T47D (cell line): ENCODE measurements at regions not wholly inside any gene's neighbourhood (a gene's known extent, or its start where the extent isn't known, plus 50 kb on each side); places are given as distances from the start of the nearest gene placed in this dataset.
"Not testable (repeated sequence)": the region's sequence is repeated elsewhere in the genome, so short reads cannot be mapped to it uniquely, and the experiment has no call there.

ENCODE experiments used
- DNase-seq, 2 experiments: peaks; one replicate each; pipeline versions ENCODE4 v3.0.0 to v3.0.0-alpha.2; 2011 to 2012; ENCODE audit warnings: low read depth in 1 of 2, low spot score in 1 of 2
- JUND ChIP-seq: IDR thresholded peaks from 2 replicates; pipeline ENCODE4 v1.6.1; 2012; ENCODE audit warnings: low read depth
- in situ Hi-C: cut with HindIII; loops from 2 replicates; pipeline ENCODE4 v1.10.0; 2016; ENCODE audit warnings: low sequenced_read_pairs, low pct_unique_long_range_greater_than_20kb

DNA sequence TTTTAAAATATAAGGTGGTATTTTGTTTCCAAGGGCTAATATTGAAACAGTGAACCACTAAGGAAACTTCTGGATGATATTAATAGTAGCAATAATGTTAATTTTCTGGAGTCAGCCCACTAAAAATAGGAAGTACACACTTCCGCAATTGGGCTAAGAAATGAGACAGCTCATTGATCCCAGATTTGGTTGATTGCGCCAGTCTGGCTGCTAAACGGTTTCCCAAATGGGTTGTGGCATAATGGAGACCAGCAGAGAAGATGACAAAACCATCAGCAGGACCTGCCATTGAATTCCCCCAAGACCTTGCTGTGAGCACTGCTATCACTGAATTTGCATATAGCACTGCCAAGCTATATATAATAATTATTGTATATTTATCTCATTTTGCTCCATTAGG, 71.2 kb upstream of the SGK1 start:
- DNase-seq: no peak
- TF ChIP-seq JUND: no peak
- in situ Hi-C loops: no loop called here

DNA sequence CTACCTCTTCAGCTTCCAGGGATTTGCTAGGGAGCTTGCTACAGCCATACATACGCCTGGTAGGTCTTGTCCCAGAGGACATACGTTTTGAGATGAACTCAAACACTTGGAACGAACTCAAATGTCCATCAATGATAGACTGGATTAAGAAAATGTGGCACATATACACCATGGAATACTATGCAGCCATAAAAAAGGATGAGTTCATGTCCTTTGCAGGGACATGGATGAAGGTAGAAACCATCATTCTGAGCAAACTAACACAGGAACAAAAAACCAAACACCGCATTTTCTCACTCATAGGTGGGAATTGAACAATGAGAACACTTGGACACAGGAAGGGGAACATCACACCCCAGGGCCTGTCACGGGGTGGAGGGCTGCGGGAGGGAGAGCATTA, 68.6 kb upstream of the SGK1 start:
- in situ Hi-C loops, DNase-seq: not testable (repeated sequence)

DNA sequence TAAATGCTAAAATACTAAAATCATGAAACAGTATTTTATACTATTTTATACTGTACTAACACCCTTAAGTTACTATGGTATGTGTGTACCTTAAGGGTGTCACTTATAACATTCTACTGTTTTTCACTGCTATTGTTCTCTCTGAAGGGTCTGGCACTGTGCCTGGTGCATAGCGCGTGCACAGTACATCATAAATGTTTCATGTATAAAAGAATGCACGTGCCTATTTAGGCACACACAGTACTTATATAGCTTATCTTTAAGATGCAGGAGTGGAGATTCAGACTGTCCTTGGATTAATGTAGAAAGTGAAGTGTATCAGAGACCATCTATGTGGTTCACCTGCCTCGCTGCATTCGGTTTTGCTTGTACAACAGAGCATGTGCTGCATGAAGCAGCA, 64.0 kb upstream of the SGK1 start:
- no peak for TF ChIP-seq JUND
- no peak for DNase-seq
- in situ Hi-C loops: no loop called here

DNA sequence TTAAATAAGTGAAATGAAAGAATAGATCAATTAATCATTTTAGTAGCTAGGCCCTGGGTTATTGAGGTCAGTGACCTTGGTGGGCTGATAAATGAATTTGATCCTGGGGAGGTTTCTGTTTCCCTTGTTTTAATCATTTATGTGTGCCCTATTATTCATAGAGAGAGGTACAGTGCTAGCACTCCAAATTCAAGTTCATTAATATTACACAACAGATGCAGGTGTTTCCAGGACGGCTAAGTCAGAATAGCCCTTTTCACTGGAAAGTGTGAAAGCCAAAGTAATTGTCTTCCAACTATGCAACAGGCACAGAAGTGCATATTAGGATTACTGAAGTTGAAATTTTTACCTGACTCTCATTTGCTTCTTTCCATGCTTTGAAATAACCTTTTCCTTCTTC, 61.7 kb upstream of the SGK1 start:
- TF ChIP-seq JUND: no peak
- DNase-seq: no peak
- in situ Hi-C loops: no loop called here

DNA sequence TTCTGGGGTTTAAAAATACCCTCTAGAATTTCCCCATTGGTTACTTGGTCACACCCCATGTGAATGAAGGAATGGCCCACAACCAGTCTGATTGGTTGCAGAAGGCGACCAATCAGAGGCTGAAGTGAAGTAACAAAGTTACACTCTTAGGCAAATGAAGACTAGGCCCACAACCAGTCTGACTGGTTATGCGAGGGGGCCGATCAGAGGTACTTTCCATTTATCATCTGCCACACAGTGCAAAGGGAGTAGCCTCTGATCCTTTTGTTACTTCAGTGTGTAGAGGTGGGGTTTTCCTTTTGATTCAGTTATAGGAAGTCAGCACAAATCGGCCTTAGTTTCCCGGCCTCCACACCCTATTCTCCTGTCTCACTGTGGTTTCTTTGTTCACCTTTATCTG, 61.2 kb upstream of the SGK1 start:
- peak in 1 of 2 experiments; percentile 84 for DNase-seq
- TF ChIP-seq JUND: no peak
- in situ Hi-C loops: no loop called here

DNA sequence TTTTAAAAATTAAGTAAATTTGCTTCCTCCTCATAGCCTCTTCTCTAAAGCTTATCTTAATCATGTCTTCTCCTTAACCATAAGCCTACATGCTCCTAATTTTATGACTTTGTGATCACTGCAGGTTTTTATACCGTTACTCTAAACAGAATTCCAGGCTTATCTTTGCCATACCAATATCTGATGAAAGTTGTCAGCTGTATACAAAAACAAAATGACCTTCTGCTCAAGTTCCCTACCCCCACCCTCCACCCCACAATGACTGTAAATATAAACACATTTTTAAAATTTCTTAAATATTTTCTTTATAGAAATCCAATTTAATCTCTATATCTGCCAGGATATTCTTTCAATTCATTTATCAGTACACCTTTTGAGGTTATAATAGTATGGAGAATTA, 60.5 kb upstream of the SGK1 start:
- DNase-seq: no peak
- in situ Hi-C loops: no loop called here
- TF ChIP-seq JUND: no peak

DNA sequence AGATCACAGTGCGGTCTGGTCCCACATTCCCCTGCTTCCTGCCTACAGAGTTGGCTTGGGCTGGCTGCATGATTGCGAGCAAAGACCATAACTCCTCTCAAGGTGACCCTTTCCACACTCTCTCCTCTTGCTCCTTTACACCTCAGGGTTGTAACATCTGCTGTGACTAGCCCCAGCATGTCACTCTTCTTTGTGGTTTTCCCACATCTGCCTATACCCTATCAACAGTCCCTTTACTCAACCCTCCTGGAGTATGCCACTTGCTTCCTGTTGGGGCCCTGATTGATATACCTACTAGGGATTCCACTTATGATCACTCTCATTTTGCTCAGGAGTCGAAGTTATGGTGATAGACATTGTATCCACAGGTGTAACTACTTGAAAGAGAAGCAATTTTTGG, 58.9 kb upstream of the SGK1 start:
- no peak for DNase-seq
- in situ Hi-C loops: no loop called here
- TF ChIP-seq JUND: no peak

DNA sequence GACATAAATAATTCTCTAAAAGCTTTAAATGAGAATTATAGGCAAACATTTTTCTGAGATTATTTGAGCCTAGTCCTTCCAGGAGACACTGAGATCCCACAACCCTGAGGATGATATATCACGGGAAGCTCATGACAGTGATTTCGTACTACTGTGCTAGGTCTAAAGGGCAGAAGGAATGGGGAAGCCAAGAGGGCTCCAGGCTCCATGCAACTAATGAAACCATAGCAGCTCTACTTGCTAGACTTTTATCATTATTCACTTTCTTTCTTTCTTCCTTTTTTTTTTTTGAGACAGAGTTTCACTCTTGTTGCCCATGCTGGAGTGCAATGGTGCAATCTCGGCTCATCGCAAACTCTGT, 57.3 kb upstream of the SGK1 start:
- no peak for DNase-seq
- in situ Hi-C loops: no loop called here
- no peak for TF ChIP-seq JUND

DNA sequence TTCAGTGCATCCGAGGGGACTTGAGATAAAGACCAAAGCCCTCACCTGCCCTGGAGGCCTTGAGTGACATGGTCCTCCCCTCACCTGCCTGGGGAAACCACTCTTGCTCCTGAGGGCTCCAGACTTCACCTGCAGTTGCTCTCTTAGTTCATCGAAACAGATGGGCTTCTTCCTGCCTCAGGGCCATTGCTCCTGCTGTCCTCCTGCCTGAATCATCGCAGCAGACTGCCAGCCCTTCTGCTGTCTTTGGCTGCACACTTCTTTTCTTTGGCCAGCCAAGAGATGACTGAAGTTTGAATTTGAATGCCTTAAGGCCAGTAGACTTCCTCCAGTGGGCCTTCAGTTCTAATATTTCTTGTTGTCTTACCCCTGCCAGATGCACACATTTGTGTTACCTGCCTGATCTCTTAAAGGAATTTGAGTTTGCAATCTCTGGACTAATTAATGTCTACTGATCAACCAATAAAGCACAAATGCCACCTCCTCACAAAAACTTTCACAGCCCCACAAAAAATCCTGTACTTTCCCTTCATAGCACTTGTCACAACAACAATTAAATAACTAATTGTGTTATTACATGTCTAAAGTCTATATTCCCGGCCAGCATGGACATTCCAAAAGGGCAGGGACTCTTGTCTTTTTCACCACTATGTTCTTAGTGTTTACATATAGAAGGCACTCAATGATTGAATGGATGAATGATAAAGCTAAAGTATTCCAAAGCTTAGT, 56.7 kb upstream of the SGK1 start:
- TF ChIP-seq JUND: no peak
- in situ Hi-C loops: no loop called here
- no peak for DNase-seq

DNA sequence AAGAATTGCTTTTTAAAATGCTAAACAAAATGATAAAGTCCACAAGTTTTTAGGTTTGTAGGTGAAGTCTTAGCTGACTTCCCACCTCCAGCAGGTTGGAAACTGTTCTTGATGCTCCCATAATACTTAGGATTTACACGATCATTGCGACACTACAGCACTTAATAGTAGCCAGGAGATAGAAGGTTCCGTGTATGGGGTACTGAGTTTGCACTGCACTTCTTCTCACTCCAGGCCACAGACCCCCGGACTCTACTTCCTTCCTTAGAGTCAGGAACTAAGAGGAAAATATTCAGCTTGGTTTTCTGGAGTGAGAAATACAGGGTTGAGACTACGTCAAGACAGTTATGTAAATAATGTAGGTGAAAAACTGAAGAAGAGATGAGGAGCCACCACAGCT, 56.1 kb upstream of the SGK1 start:
- no peak for DNase-seq
- in situ Hi-C loops: no loop called here
- TF ChIP-seq JUND: no peak

DNA sequence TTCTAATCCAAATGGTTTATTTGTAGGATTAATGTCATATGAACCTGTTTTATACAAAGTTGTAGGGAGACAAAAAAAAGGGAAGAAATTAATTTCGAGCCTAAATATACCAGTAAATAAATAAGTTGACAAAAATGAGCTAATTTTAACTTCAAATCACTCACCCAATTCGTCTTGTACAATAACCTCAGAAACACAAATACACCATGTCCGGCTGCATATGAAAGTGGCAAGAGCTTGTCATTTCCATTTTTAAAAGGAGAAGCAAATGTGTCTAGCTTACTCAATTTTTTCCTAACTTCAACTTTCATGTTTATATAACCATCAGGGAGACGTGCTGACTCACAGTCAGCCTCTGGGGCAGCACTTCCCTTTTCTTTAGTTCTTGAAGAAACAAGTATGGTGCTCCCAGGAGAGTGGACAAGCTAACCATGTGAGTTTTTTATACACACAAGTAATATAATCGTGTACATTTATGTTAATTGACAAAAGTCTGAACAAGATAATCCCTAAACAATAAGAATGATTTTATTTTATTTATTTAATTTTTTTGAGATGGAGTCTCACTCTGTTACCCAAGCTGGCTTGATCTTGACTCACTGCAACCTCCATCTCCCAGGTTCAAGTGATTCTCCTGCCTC, 55.5 kb upstream of the SGK1 start:
- no peak for DNase-seq
- no peak for TF ChIP-seq JUND
- in situ Hi-C loops: no loop called here

DNA sequence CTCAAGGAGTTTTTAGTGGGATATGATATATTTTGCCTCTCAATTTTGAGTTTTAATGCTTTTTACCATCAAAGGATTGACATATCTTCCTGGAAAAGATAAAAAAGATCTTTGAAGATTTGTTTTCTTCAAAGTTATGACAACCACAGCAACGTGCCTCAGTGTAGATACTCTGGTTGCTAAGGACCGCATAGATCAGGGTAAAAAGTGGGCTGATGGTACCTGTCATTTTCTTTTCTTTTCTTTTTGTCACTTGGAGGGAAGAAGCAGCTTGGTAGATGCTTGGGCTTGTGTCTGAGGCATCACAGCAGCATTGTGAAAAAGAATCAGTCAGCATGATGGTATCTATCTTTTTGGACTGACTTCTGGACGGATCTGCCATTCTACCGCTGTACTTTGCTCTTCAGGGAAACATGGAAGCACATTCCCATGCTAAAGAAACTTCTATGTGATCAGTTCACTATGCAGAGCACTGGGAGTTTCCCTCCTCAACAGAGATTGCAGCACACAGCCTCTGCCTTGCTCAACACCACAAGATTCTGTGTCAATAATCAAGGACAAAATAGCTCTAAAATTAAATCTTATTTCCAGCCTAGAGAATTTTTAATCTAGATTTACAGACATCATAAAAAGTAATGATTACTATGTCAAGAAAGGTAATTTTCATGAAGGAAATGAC, 54.8 kb upstream of the SGK1 start:
- no peak for DNase-seq
- in situ Hi-C loops: no loop called here
- no peak for TF ChIP-seq JUND

DNA sequence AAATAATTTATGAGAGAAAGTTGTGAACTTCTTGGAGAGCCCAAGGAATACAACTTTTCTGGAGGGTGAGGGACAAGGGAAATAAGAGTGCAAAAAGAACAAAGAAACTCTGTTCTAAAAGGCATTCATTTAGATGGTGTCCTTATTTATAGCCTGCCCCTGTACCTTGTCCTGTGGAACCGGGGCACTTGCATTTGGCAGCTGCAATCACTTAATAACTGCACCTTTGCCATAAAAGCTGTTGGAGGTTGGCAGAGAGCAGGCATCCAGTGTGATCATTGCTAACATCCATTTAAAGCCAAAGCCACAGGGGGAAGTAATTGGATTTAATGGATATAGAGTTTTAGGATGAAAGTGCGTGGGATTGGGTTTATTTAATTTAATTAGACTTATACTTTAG, 50.8 kb upstream of the SGK1 start:
- DNase-seq: no peak
- no peak for TF ChIP-seq JUND
- in situ Hi-C loops: no loop called here
